Ascending aorta (tissue), 2 donors: ENCODE measurements at regions not wholly inside any gene's neighbourhood (a gene's known extent, or its start where the extent isn't known, plus 50 kb on each side); places are given as distances from the start of the nearest gene placed in this dataset.

Source experiments
- DNase-seq, 2 donors: peaks; one replicate each; pipeline ENCODE4 v3.0.0-alpha.2; 2019; ENCODE audit warnings: low spot score in 2 of 2
- H3K27ac ChIP-seq, 2 donors: fragments of 200-600 bp; sonication (generic); one replicate each; pipeline ENCODE4 v1.5.1; 2016 to 2017; ENCODE audit warnings: mild to moderate bottlenecking in 1 of 2
- H3K27me3 ChIP-seq: fragments of 200-600 bp; sonication (generic); one replicate; pipeline ENCODE4 v1.5.1; 2017
- H3K36me3 ChIP-seq, 2 donors: fragments of 200-600 bp; sonication (generic); one replicate each; pipeline ENCODE4 v1.5.1; 2016
- H3K4me1 ChIP-seq, 2 donors: fragments of 200-600 bp; sonication (generic); one replicate each; pipeline ENCODE4 v1.5.1; 2016 to 2017; ENCODE audit warnings: mild to moderate bottlenecking in 1 of 2
- H3K4me3 ChIP-seq, 2 donors: fragments of 200-600 bp; sonication (generic); one replicate each; pipeline ENCODE4 v1.5.1; 2016 to 2017; ENCODE audit warnings: mild to moderate bottlenecking in 1 of 2
- H3K9me3 ChIP-seq, 2 donors: fragments of 200-600 bp; sonication (generic); one replicate each; pipeline ENCODE4 v1.5.1; 2016
- intact Hi-C: fragments of 100-400 bp; cut with DNase I; formaldehyde crosslinking; loops from one replicate; pipeline ENCODE4 v1.15.1; 2023
- TF ChIP-seq, protein P1 (sequence below), 3 experiments: fragments of 200-600 bp in 2 of 3; fragments of 450-650 bp in 1 of 3; sonication (generic) in 2 of 3; IDR thresholded peaks; one replicate each; pipeline ENCODE4 v1.5.1; 2016 to 2019; ENCODE audit warnings: antibody characterized with exemption in 3 of 3, mild to moderate bottlenecking in 1 of 3, moderate library complexity in 1 of 3

DNA sequence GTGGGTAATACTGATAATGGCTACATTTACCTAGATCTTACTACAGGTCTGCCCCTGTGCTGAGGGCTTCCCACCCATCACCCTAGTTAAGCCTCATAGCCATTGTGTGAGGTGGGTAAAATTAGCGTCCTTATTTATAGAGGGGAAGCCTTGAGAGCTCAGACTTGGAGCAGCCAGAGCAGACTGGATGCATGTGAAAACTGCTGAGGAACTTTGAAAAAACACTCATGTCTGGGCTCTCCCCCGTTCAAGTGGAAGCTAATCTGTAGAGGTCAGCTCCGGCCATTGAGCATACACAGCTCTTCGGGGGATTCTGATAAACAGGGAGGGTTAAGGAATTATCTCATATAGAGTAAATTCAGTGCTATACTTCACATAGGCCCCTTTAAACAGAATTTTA lies 389.7 kb downstream of the RPS6KC1 start:
- TF ChIP-seq, protein P1, sequence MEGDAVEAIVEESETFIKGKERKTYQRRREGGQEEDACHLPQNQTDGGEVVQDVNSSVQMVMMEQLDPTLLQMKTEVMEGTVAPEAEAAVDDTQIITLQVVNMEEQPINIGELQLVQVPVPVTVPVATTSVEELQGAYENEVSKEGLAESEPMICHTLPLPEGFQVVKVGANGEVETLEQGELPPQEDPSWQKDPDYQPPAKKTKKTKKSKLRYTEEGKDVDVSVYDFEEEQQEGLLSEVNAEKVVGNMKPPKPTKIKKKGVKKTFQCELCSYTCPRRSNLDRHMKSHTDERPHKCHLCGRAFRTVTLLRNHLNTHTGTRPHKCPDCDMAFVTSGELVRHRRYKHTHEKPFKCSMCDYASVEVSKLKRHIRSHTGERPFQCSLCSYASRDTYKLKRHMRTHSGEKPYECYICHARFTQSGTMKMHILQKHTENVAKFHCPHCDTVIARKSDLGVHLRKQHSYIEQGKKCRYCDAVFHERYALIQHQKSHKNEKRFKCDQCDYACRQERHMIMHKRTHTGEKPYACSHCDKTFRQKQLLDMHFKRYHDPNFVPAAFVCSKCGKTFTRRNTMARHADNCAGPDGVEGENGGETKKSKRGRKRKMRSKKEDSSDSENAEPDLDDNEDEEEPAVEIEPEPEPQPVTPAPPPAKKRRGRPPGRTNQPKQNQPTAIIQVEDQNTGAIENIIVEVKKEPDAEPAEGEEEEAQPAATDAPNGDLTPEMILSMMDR (IDR thresholded peaks at IDR 0.05) = no peak
- Histone ChIP-seq H3K36me3 (no peaks in the 10 kb centered on the region), H3K9me3 (peaks cover 0 to 10% of the 10 kb centered on the region in 2 donors), H3K4me1 (no peaks in the 10 kb centered on the region), H3K4me3 (no peak overlapping the region), H3K27ac (no peak overlapping the region), H3K27me3 (no peaks in the 10 kb centered on the region)
- DNase-seq = no peak
- intact Hi-C loops = no loop called here

DNA sequence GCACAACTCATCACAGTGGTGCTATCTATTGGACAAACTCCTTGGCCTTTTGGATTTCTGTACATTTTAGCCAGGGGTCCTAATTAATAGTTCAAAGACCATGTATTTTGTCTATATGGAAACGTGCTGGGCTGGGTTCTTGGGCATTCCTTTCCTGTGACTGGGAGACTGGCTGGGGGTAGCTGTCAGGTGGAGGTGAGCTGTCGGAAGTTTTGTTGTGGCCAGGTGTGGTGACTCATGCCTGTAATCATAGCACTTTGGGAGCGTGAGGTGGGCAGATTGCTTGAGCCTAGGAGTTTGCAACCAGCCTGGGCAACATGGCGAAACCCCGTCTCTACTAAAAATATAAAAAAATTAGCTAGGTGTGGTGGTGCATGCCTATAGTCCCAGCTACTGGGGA lies 392.4 kb downstream of the RPS6KC1 start:
- intact Hi-C loops = no loop called here
- no peaks in the 10 kb centered on the region for H3K9me3 ChIP-seq
- TF ChIP-seq, protein P1 (IDR thresholded peaks at IDR 0.05) = no peak
- H3K4me1 ChIP-seq = no peaks in the 10 kb centered on the region
- no peak overlapping the region for H3K4me3 ChIP-seq
- H3K27ac ChIP-seq = no peak overlapping the region
- no peaks in the 10 kb centered on the region for H3K27me3 ChIP-seq
- no peak for DNase-seq
- no peaks in the 10 kb centered on the region for H3K36me3 ChIP-seq

DNA sequence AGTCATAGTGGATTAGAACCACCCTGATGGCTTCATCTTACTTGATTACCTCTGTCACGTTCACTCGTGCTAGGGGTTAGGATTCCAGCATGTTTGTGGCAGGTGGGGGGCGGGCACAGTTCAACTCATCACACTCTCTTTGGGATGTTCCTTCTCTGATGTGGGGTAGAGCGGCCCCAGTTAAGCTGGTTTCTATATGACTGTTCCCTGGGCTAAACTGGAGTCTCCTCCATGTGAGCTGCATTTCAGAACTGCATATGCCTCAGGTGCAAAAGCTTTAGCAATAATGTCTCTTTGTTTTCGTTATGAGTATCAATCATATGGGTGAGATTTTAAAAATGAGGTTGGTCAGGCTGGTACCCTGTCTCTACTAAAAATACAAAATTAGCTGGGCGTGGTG lies 393.2 kb downstream of the RPS6KC1 start:
- Histone ChIP-seq H3K36me3 (no peaks in the 10 kb centered on the region), H3K27ac (no peak overlapping the region), H3K27me3 (no peaks in the 10 kb centered on the region), H3K9me3 (no peaks in the 10 kb centered on the region), H3K4me3 (no peak overlapping the region), H3K4me1 (no peaks in the 10 kb centered on the region)
- no peak for DNase-seq
- intact Hi-C loops = no loop called here
- TF ChIP-seq, protein P1 (IDR thresholded peaks at IDR 0.05) = no peak

DNA sequence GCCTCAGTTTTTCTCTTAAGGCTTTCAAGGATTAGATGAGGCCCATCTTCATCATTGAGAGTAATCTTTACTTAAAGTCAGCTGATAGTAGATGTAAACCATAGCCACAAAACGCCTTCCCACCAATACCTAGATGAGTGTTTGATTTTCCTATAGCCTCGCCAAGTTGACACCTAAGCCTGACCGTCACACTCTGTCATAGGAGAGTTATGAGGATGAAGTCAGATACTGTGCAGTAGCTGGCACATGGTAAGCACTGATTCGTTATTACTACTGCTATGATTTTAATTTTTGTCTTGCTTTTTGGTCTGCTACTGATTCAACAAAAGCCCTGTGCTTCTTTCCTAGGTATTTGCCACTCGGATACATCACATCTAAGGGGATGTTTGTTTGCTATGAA lies 395.5 kb downstream of the RPS6KC1 start:
- TF ChIP-seq, protein P1 (IDR thresholded peaks at IDR 0.05) = no peak
- DNase-seq = no peak
- intact Hi-C loops = no loop called here
- Histone ChIP-seq H3K4me1 (no peaks in the 10 kb centered on the region), H3K9me3 (no peaks in the 10 kb centered on the region), H3K4me3 (no peak overlapping the region), H3K36me3 (no peaks in the 10 kb centered on the region), H3K27me3 (no peaks in the 10 kb centered on the region), H3K27ac (no peak overlapping the region)

DNA sequence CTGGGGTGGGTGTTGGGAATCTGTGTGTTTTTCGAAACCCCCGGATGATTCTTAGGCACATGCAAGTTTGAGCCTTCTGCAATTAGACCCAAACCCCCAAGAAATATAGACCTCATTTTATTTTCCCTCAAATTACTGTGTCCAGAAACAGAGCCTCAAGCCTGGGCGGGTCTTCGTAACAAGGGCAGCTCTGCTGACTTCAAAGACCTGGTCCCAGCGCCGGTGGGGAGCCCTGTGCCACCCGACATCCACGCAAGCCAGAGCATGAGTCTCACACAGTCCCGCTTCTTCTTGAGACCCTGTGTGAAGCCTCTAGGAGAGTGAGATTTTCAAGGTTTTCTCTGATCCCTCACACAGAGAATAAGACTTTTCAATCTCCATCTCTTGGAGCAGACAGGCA lies 397.3 kb downstream of the RPS6KC1 start:
- H3K4me1 ChIP-seq = no peaks in the 10 kb centered on the region
- H3K9me3 ChIP-seq = no peaks in the 10 kb centered on the region
- intact Hi-C loops = no loop called here
- H3K4me3 ChIP-seq = no peak overlapping the region
- TF ChIP-seq, protein P1 (IDR thresholded peaks at IDR 0.05) = no peak
- H3K36me3 ChIP-seq = no peaks in the 10 kb centered on the region
- no peaks in the 10 kb centered on the region for H3K27me3 ChIP-seq
- no peak overlapping the region for H3K27ac ChIP-seq
- DNase-seq = no peak

DNA sequence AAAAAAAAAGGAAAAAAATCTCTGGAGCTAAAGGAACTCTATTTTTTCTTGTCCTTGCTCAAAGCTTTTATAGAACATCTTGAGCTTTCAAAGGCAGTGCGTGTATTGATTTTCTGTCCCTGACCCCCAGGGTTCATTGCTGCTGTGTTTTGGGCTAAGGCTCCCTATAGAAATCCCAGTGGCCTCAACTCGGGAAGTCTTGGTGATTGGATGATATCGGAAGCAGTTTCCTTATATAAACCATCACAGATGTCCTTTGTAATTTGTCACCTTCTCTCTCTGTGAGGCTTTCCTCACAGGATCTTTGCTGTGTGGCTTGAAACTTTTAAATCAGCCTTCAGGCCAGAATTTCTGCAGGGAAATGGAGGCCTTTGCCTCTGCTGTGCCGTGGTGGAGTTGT lies 397.7 kb downstream of the RPS6KC1 start:
- intact Hi-C loops = no loop called here
- no peak overlapping the region for H3K4me3 ChIP-seq
- H3K27ac ChIP-seq = no peak overlapping the region
- no peaks in the 10 kb centered on the region for H3K9me3 ChIP-seq
- TF ChIP-seq, protein P1 (IDR thresholded peaks at IDR 0.05) = no peak
- H3K27me3 ChIP-seq = no peaks in the 10 kb centered on the region
- no peaks in the 10 kb centered on the region for H3K36me3 ChIP-seq
- no peak for DNase-seq
- no peaks in the 10 kb centered on the region for H3K4me1 ChIP-seq
